ENCODE measurements at regions not wholly inside any gene's neighbourhood (a gene's known extent, or its start where the extent isn't known, plus 50 kb on each side); places are given as distances from the start of the nearest gene placed in this dataset.
A peak's percentile ranks its signal among the peaks of the same experiment; 100 is the strongest.

DNA sequence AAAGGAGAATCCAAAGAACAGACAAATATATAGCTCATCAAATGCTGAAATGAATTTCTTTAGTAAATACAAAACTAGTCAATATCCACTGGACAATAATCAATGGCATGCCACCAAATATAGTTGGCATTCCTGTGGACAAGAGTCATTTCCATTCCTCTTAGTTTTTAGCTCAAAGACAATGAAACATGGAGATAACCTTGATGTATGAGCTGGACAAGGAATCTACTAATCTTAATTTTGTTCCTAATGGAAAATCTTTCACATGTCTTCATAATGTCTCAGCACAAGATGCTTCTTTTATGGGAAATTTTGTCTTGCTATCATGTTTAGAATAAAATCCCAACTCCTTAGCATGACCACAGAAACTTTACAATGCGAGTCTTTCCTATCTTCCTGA, 87.8 kb downstream of the PFDN4 start:
- H3K36me3 Mint-ChIP-seq (ENCODE audit: low read depth) = no peaks in the 10 kb centered on the region
- H3K4me3 Mint-ChIP-seq = no peak overlapping the region
- intact Hi-C loops (cut with micrococcal nuclease) = no loop called here
- no peaks in the 10 kb centered on the region for H3K27me3 Mint-ChIP-seq (ENCODE audit: insufficient read depth)
- no peak for DNase-seq (ENCODE audit: low spot score)
- H3K4me1 Mint-ChIP-seq (ENCODE audit: low read depth) = peaks cover 12% of the 10 kb centered on the region
- no peak overlapping the region for H3K27ac Mint-ChIP-seq
- H3K9me3 Mint-ChIP-seq = no peaks in the 10 kb centered on the region

DNA sequence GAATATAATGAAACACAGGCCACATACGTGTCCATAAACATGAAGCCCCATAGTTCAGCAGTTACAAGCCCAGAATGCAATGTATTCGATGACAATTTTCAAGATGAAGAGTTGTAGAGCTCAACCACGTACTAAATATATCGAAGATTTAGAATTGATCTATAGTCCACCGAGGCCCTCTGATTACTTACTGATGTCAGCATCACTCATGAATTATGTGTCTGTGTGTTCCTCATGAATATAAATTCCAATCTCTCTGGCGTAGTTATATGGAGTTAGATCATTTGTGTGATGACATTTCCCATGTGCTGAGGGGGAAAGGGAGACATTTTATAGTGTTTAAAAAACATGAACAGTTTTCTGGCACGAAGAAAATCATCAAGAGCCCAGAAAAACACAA, 97.5 kb downstream of the PFDN4 start:
- no peaks in the 10 kb centered on the region for H3K27me3 Mint-ChIP-seq (ENCODE audit: insufficient read depth)
- no peaks in the 10 kb centered on the region for H3K4me1 Mint-ChIP-seq (ENCODE audit: low read depth)
- H3K36me3 Mint-ChIP-seq (ENCODE audit: low read depth) = no peaks in the 10 kb centered on the region
- H3K4me3 Mint-ChIP-seq = no peak overlapping the region
- intact Hi-C loops (cut with micrococcal nuclease) = no loop called here
- no peak for DNase-seq (ENCODE audit: low spot score)
- H3K27ac Mint-ChIP-seq = no peak overlapping the region
- H3K9me3 Mint-ChIP-seq = peaks cover 5% of the 10 kb centered on the region

DNA sequence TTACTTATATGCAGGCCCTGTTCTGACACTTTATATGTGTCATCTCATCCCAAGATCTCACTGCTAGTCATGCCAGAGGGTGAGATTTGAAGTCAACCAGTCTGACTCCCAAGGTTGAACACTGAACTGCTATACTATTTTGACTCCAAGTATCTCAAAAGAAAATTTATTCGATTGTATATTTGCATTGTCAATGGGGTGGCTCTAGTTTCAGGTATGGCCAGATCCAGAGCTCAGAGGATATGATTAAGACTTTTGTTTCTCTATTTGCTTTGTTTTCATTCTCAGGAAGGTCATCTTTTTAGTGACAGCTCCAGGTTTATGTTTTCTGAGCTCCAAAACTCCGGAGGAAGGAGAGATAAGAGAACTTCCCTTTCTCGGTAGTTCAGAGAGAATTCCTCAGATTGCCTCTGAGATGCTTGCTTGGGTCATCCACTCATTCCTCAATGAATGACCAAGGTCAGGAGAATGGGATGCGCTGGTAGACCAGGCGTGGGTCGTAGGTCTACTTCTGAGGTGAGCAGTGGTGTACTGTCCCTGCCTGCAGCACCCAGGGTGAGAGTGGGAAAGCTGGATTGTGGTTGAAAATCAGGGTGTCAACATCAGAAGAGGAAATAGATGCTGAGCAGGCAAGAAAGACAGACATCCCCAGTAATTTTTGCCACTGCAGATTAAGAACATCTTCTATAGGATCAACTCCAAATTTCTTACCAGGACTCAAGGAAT, 99.3 kb downstream of the PFDN4 start:
- Mint-ChIP-seq H3K4me3 (no peak overlapping the region), H3K36me3 (ENCODE audit: low read depth) (no peaks in the 10 kb centered on the region), H3K27ac (no peak overlapping the region), H3K4me1 (ENCODE audit: low read depth) (no peaks in the 10 kb centered on the region), H3K9me3 (peaks cover 5% of the 10 kb centered on the region), H3K27me3 (ENCODE audit: insufficient read depth) (no peaks in the 10 kb centered on the region)
- no peak for DNase-seq (ENCODE audit: low spot score)
- intact Hi-C loops (cut with micrococcal nuclease) = no loop called here

DNA sequence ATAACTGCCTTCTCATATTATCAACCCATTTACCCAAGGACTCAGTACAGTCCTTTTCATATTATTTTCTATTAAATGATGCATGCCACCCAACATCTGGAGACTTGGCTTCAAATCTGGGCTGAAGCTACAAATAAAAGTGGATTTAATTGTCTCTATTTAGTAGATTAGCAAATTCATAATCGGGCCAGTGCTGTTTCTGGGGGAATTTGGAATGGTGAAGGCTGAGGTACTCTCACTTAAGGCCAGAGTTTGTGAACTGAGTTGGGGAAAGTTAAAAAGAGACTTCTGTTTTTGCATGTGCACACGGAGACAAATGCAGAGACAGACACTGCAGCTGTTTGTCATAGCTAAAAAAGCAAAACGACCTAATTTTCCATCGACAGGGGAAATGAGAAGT, 100.9 kb downstream of the PFDN4 start:
- H3K36me3 Mint-ChIP-seq (ENCODE audit: low read depth) = no peaks in the 10 kb centered on the region
- no peak for DNase-seq (ENCODE audit: low spot score)
- H3K27me3 Mint-ChIP-seq (ENCODE audit: insufficient read depth) = no peaks in the 10 kb centered on the region
- intact Hi-C loops (cut with micrococcal nuclease) = no loop called here
- H3K4me3 Mint-ChIP-seq = no peak overlapping the region
- no peaks in the 10 kb centered on the region for H3K4me1 Mint-ChIP-seq (ENCODE audit: low read depth)
- peaks cover 1% of the 10 kb centered on the region for H3K9me3 Mint-ChIP-seq
- H3K27ac Mint-ChIP-seq = no peak overlapping the region

DNA sequence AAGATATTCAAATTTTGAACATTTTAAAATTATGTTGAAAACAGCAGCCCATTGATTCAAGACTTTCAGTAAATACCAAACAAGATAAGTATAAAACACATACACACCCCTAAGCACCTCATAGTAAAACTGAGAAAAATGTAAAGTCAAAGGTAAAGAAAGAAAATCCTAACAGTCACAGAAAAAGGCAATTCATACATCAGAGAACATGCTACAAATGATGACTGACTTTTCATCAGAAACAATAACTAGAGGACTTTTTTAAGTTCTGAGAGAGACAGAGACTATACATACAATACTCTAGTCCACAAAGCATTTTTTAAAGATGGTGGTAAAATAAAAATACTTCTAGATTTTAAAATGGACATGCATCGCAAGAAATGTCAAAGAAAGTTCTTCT, 111.0 kb downstream of the PFDN4 start:
- no peak for DNase-seq (ENCODE audit: low spot score)
- Mint-ChIP-seq H3K4me1 (ENCODE audit: low read depth) (peaks cover 30% of the 10 kb centered on the region), H3K4me3 (no peak overlapping the region), H3K27ac (no peak overlapping the region), H3K36me3 (ENCODE audit: low read depth) (no peaks in the 10 kb centered on the region), H3K9me3 (peaks cover 5% of the 10 kb centered on the region), H3K27me3 (ENCODE audit: insufficient read depth) (no peaks in the 10 kb centered on the region)
- intact Hi-C loops (cut with micrococcal nuclease) = loop anchor here (10.0 kb wide), 1 partner anchor 214 kb away; no protein-coding TSS in a partner anchor

DNA sequence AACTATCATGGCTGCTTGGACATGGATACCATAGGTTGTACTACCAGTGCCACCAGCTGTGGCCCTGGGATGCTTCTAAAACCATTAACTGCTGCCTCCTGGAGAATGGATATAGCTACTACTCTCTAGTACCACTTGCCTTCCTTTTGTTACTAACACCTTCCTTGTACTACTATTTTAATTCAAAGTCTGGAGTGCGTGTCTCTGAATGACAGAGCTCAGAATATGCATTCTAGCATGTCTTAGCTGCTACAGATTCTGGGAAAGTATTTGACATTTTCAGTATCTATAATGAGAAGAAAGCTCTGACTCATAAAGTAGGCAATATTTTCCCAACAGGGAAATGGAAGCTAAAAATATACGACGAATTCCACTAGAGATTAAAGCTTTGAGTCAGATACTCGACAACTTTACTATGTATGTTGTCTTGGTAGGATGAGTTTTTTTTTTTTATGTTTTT, 112.3 kb downstream of the PFDN4 start:
- no peak overlapping the region for H3K4me3 Mint-ChIP-seq
- DNase-seq (ENCODE audit: low spot score) = no peak
- H3K27ac Mint-ChIP-seq = peak overlapping the region; percentile 67

DNA sequence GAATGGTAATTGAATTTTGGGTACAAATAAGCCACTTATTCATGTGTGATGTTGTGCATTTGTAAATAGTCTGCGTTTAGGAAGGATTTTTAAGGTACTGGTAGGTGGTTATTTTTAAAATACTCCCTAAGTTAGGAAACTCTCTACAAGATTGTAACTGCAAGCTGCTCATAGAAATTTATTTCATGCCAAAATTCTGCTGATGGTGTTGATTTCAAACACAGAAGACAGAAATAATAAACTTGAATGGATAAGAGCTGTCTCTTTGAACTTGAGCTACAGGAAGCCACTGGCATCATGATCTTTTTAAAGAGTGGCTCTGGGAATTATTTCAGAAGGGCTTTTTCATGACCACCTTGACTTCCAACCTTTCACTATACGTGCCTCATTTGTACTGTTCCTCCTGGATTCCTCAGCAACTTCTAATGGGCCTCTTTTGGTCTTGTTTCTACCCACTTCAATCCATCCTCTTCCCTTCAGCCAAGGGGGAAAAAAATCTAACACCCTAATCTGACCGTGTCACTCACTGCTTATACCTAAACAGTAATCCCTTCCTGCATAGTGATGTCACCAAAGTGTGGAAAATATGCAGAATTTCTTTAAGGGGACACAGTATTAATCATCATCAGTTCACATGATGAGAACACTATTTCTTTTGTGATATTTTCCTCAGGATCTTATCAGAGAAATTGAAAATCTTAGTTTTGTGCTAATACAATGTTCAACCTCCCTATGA, 113.6 kb downstream of the PFDN4 start:
- intact Hi-C loops (cut with micrococcal nuclease) = no loop called here
- Mint-ChIP-seq H3K36me3 (ENCODE audit: low read depth) (no peaks in the 10 kb centered on the region), H3K27me3 (ENCODE audit: insufficient read depth) (no peaks in the 10 kb centered on the region), H3K4me1 (ENCODE audit: low read depth) (peaks cover 41% of the 10 kb centered on the region), H3K9me3 (peaks cover 6% of the 10 kb centered on the region), H3K27ac (peak overlapping the region; percentile 46), H3K4me3 (no peak overlapping the region)
- no peak for DNase-seq (ENCODE audit: low spot score)

More for the DNA sequence above, 112.3 kb downstream of the PFDN4 start:
- Mint-ChIP-seq H3K4me1 (ENCODE audit: low read depth) (peaks cover 40% of the 10 kb centered on the region), H3K36me3 (ENCODE audit: low read depth) (no peaks in the 10 kb centered on the region), H3K27me3 (ENCODE audit: insufficient read depth) (no peaks in the 10 kb centered on the region), H3K9me3 (peaks cover 6% of the 10 kb centered on the region)
- intact Hi-C loops (cut with micrococcal nuclease) = loop anchor here (1.0 kb wide), 5 partner anchors 33 to 154 kb away; no protein-coding TSS in a partner anchor

DNA sequence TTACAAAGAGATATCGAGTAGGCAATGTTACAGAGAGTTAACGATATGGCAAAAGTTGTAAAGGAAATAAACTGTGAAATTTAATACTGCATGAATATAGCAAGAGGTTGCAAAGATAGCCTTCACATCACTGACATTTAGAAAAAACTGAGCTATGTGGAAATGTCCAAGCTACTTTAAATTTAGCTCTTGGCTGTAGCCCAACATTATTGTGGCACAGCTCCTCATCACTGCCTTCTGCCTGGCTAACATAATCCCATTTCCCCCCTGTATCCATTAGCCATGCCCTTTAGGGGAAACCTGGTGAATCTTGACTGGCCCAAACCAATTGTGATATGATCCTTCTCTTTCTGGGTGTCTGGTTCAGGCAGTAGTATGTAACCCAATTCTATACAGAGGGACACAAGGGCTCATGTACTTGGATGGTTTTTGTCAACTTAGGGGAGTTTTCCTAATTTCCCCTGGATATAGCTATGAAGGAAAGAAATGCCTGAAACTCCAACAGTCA, 115.4 kb downstream of the PFDN4 start:
- H3K9me3 Mint-ChIP-seq = peaks cover 6% of the 10 kb centered on the region
- no peaks in the 10 kb centered on the region for H3K36me3 Mint-ChIP-seq (ENCODE audit: low read depth)
- H3K27me3 Mint-ChIP-seq (ENCODE audit: insufficient read depth) = peaks cover 1% of the 10 kb centered on the region
- intact Hi-C loops (cut with micrococcal nuclease) = no loop called here
- DNase-seq (ENCODE audit: low spot score) = no peak
- no peak overlapping the region for H3K4me3 Mint-ChIP-seq
- peak overlapping the region; percentile 74 for H3K27ac Mint-ChIP-seq
- H3K4me1 Mint-ChIP-seq (ENCODE audit: low read depth) = peaks cover 47% of the 10 kb centered on the region

DNA sequence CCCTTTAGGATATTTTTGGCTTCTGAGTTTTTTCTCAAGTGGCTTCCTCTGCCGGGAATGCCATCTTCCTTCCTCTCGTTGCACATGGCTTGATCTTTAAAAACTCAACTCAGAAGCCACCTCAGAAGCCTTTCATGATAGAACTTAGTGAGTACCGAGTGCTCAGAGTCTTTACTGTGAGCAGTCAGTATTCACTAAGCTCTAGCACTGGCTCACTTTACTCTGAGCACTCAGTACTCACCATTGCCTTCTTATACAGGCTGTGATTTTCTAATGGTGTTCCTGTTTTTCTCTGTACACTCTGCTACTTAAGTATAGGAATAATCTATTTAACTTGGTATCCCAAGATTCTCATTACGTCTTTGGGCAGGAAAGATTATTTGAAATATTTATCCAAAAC, 116.2 kb downstream of the PFDN4 start:
- H3K4me1 Mint-ChIP-seq (ENCODE audit: low read depth) = peaks cover 43% of the 10 kb centered on the region
- no peak for DNase-seq (ENCODE audit: low spot score)
- H3K27ac Mint-ChIP-seq = peak overlapping the region; percentile 75
- no peak overlapping the region for H3K4me3 Mint-ChIP-seq
- no peaks in the 10 kb centered on the region for H3K36me3 Mint-ChIP-seq (ENCODE audit: low read depth)
- peaks cover 6% of the 10 kb centered on the region for H3K9me3 Mint-ChIP-seq
- intact Hi-C loops (cut with micrococcal nuclease) = no loop called here
- peaks cover 1% of the 10 kb centered on the region for H3K27me3 Mint-ChIP-seq (ENCODE audit: insufficient read depth)

DNA sequence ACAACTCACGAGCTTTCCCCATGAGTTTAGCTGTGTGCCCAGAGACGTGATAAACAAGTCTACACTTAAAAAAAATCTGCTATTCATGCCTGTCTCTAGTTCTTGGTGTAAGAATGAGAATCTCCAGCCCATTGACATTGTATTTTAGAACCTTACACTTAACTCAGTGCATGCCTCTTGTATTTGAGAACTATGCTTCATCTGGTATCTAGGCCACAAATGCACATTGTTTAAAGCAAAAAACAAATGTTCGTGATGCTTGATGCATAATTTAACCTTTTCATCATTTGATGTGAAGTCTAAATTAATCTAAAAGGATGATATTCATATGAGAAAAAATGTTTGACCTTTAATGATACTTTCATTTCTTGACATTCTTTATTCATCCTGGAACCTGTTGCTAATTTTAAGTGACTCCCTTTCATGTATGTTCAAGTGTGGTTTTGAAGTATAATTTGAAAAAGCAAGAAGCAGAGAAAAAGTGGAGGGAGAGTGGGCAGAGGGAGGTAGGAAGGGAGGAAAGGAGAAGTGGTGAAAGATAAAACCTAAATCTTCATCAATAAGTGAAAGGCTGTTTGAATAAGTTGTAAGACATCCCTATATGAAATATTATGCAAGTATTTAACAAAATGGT, 116.9 kb downstream of the PFDN4 start:
- Mint-ChIP-seq H3K27ac (peak overlapping the region; percentile 75), H3K9me3 (peaks cover 6% of the 10 kb centered on the region), H3K27me3 (ENCODE audit: insufficient read depth) (peaks cover 1% of the 10 kb centered on the region), H3K36me3 (ENCODE audit: low read depth) (no peaks in the 10 kb centered on the region), H3K4me1 (ENCODE audit: low read depth) (peaks cover 36% of the 10 kb centered on the region), H3K4me3 (no peak overlapping the region)
- intact Hi-C loops (cut with micrococcal nuclease) = no loop called here
- DNase-seq (ENCODE audit: low spot score) = no peak

DNA sequence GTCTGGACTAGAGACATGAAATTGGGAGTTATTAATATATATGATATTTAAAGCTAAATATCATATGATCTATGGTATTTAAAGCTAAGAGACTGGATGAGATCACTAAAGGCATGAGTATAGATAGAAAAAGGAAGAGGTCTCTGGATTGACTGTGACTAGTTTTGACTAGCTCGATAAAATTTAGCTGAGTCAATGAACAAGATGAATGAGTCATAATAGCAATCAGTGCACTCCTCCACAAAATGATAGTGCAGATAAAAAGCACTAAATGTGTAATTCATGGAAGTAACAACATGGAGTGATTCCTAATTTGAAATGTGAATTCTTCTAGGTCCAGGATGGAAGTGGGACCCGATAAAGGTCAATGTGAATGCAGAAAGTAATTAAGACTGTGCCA, 127.4 kb downstream of the PFDN4 start:
- no peak for DNase-seq (ENCODE audit: low spot score)
- Mint-ChIP-seq H3K27me3 (ENCODE audit: insufficient read depth) (no peaks in the 10 kb centered on the region), H3K27ac (no peak overlapping the region), H3K4me3 (no peak overlapping the region), H3K9me3 (peaks cover 5% of the 10 kb centered on the region), H3K4me1 (ENCODE audit: low read depth) (peaks cover 4% of the 10 kb centered on the region), H3K36me3 (ENCODE audit: low read depth) (no peaks in the 10 kb centered on the region)
- intact Hi-C loops (cut with micrococcal nuclease) = no loop called here

DNA sequence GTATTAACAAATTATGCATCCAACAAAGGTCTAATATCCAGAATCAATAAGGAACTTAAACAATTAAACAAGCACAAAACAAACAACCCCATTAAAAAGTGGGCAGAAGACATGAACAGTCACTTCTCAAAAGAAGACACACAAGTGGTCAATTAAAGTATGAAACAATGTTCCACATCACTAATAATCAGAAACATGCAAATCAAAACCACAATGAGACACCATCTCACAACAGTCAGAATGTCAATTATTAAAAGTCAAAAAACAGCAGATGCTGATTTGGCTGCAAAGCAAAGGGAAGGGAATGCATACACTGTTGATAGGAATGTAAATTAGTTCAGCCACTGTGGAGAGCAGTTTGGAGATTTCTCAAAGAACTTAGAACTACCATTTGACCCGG, 129.3 kb downstream of the PFDN4 start:
- DNase-seq (ENCODE audit: low spot score) = no peak
- H3K36me3 Mint-ChIP-seq (ENCODE audit: low read depth) = no peaks in the 10 kb centered on the region
- H3K4me3 Mint-ChIP-seq = no peak overlapping the region
- peaks cover 4% of the 10 kb centered on the region for H3K4me1 Mint-ChIP-seq (ENCODE audit: low read depth)
- intact Hi-C loops (cut with micrococcal nuclease) = no loop called here
- no peaks in the 10 kb centered on the region for H3K27me3 Mint-ChIP-seq (ENCODE audit: insufficient read depth)
- H3K9me3 Mint-ChIP-seq = peaks cover 5% of the 10 kb centered on the region
- H3K27ac Mint-ChIP-seq = peak overlapping the region; percentile 11

DNA sequence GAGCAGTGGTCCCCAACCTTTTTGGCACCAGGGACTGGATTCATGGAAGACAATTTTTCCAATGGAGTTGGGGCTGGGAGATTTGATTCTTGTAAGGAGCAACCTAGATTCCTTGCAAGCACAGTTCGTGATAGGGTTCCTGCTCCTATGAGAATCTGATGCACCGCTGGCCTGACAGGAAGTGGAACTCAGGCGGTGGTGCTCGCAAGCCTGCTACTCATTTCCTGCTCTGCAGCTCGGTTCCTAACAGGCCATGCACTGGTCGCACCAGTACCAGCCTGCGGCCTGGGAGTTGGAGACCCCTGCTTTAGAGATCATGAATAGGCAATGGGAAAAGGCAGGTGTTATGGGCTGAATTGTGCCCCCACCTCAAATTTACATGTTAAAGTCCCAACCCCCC, 131.2 kb downstream of the PFDN4 start:
- H3K27me3 Mint-ChIP-seq (ENCODE audit: insufficient read depth) = no peaks in the 10 kb centered on the region
- H3K36me3 Mint-ChIP-seq (ENCODE audit: low read depth) = no peaks in the 10 kb centered on the region
- H3K4me1 Mint-ChIP-seq (ENCODE audit: low read depth) = peaks cover 4% of the 10 kb centered on the region
- no peak overlapping the region for H3K27ac Mint-ChIP-seq
- DNase-seq (ENCODE audit: low spot score) = no peak
- H3K4me3 Mint-ChIP-seq = no peak overlapping the region
- peaks cover 5% of the 10 kb centered on the region for H3K9me3 Mint-ChIP-seq
- intact Hi-C loops (cut with micrococcal nuclease) = no loop called here

Measured in activated T-helper 1 cell treated with anti-CD3 and anti-CD28 coated beads, Interleukin-12 subunit alpha, Interleukin-12 subunit beta, Interleukin-2, Interleukin-4 antibody, amounts not matched to agents 30 ng/mL and 10 ng/mL and 1 ng/mL, durations not matched to agents 14 hours and 24 hours and 36 hours (primary cell).